NT2/D1 (cell line): ENCODE measurements at regions not wholly inside any gene's neighbourhood (a gene's known extent, or its start where the extent isn't known, plus 50 kb on each side); places are given as distances from the start of the nearest gene placed in this dataset.

Experiments used
- SUZ12 ChIP-seq: IDR thresholded peaks from 2 replicates; pipeline ENCODE4 v1.6.1; 2011; ENCODE audit not compliant: insufficient read length, insufficient read depth; ENCODE audit errors: extremely low read depth
- YY1 ChIP-seq: IDR thresholded peaks from 2 replicates; pipeline ENCODE4 v1.6.1; 2011; ENCODE audit not compliant: insufficient read length, insufficient read depth
- ZNF274 ChIP-seq: IDR thresholded peaks from 2 replicates; pipeline ENCODE4 v1.6.1; 2011; ENCODE audit warnings: mild to moderate bottlenecking, low read depth, low read length

GRCh38 chr7:115559877-115560276 lies 470.7 kb downstream of the TFEC start:
- no peak for TF ChIP-seq SUZ12
- no peak for TF ChIP-seq YY1
- TF ChIP-seq ZNF274: no peak
